ENCODE measurements at regions not wholly inside any gene's neighbourhood (a gene's known extent, or its start where the extent isn't known, plus 50 kb on each side); places are given as distances from the start of the nearest gene placed in this dataset.
"Not testable (repeated sequence)": the region's sequence is repeated elsewhere in the genome, so short reads cannot be mapped to it uniquely, and the experiment has no call there.

GRCh38 chrX:25503826-25504225 is 488.1 kb upstream of the ARX start:
- ATAC-seq, result no peak

- no peak for ATAC-seq
Measured at GRCh38 chrX:25507801-25508200, 492.0 kb upstream of the ARX start.

GRCh38 chrX:25519258-25519657 is 503.5 kb upstream of the ARX start:
- ATAC-seq, result no peak

- not testable (repeated sequence) for ATAC-seq
Measured at GRCh38 chrX:25522443-25523010, 506.8 kb upstream of the ARX start.

GRCh38 chrX:25523574-25524540 is 508.1 kb upstream of the ARX start:
- ATAC-seq, result peak; percentile 20

- ATAC-seq, result no peak
Measured at GRCh38 chrX:25527156-25527555, 511.4 kb upstream of the ARX start.

- ATAC-seq, result no peak
Measured at GRCh38 chrX:25527596-25527995, 511.8 kb upstream of the ARX start.

- ATAC-seq, result no peak
Measured at GRCh38 chrX:25531096-25531495, 515.3 kb upstream of the ARX start.

- ATAC-seq, result no peak
Measured at GRCh38 chrX:25534091-25534490, 518.3 kb upstream of the ARX start.

- no peak for ATAC-seq
Measured at GRCh38 chrX:25536307-25536970, 520.7 kb upstream of the ARX start.

- ATAC-seq, result no peak
Measured at GRCh38 chrX:25537699-25538098, 521.9 kb upstream of the ARX start.

GRCh38 chrX:25544641-25545040 is 528.9 kb upstream of the ARX start:
- no peak for ATAC-seq

GRCh38 chrX:25548811-25549210 is 533.0 kb upstream of the ARX start:
- no peak for ATAC-seq

GRCh38 chrX:25555521-25555920 is 539.8 kb upstream of the ARX start:
- no peak for ATAC-seq

GRCh38 chrX:25558137-25558536 is 542.4 kb upstream of the ARX start:
- no peak for ATAC-seq

GRCh38 chrX:25561190-25561589 is 545.4 kb upstream of the ARX start:
- ATAC-seq, result no peak

- no peak for ATAC-seq
Measured at GRCh38 chrX:25573631-25574030, 557.9 kb upstream of the ARX start.

GRCh38 chrX:25596921-25597320 is 541.2 kb upstream of the MAGEB18 start:
- ATAC-seq, result no peak

- ATAC-seq, result no peak
Measured at GRCh38 chrX:25597551-25597950, 540.6 kb upstream of the MAGEB18 start.

GRCh38 chrX:25599061-25599460 is 539.1 kb upstream of the MAGEB18 start:
- ATAC-seq, result no peak

- ATAC-seq, result no peak
Measured at GRCh38 chrX:25600776-25601175, 537.4 kb upstream of the MAGEB18 start.

GRCh38 chrX:25601323-25601722 is 536.8 kb upstream of the MAGEB18 start:
- ATAC-seq, result no peak

GRCh38 chrX:25618248-25618647 is 519.9 kb upstream of the MAGEB18 start:
- ATAC-seq, result no peak

- ATAC-seq, result no peak
Measured at GRCh38 chrX:25640276-25640675, 497.9 kb upstream of the MAGEB18 start.
